Caco-2 (cell line): ENCODE measurements at regions not wholly inside any gene's neighbourhood (a gene's known extent, or its start where the extent isn't known, plus 50 kb on each side); places are given as distances from the start of the nearest gene placed in this dataset.

Source experiments
- BruUV-seq: library from RNA; stranded (reverse); fragments of 400-500 nt; replicated peaks from 2 replicates; lab custom pipeline; 2021; lab: Mats Ljungman, UMichigan
- CTCF ChIA-PET: fragments of 300-600 bp; sonication (Branson Sonifier 250); formaldehyde crosslinking; loops from one replicate; lab custom pipeline; 2022; ENCODE audit warnings: antibody characterized with exemption; lab: Charles Lee
- POLR2A ChIA-PET: fragments of 300-600 bp; sonication (Branson Sonifier 250); formaldehyde crosslinking; loops from one replicate; lab custom pipeline; 2022; ENCODE audit warnings: antibody characterized with exemption; lab: Charles Lee
- DNase-seq, 2 experiments: peaks; one replicate each; pipeline versions ENCODE4 v3.0.0 to v3.0.0-alpha.2; 2020 to 2022
- H3K27me3 ChIP-seq: replicated peaks from 2 replicates; pipeline ENCODE4 v1.6.0; 2011; ENCODE audit warnings: low read length; ENCODE audit not compliant: control insufficient read depth, insufficient read depth
- H3K36me3 ChIP-seq: 2 replicates; pipeline ENCODE4 v1.5.1; 2011; ENCODE audit warnings: low read length; ENCODE audit not compliant: control insufficient read depth, insufficient read depth
- H3K4me1 ChIP-seq: fragments of 250-450 bp; sonication (Bioruptor Pico); 2 replicates; pipeline ENCODE4 v1.5.1; 2020; ENCODE audit warnings: mild to moderate bottlenecking
- H3K4me3 ChIP-seq: 2 replicates; pipeline ENCODE4 v1.5.1; 2011; ENCODE audit warnings: low read depth, mild to moderate bottlenecking, control low read depth, low read length
- H3K9me3 ChIP-seq: fragments of 250-450 bp; sonication (Bioruptor Pico); 2 replicates; pipeline ENCODE4 v1.5.1; 2020; ENCODE audit warnings: mild to moderate bottlenecking, moderate library complexity
- H3K27ac Mint-ChIP-seq: one replicate; pipeline ENCODE4 v1.8.0; 2022; ENCODE audit warnings: mixed read lengths; ENCODE audit not compliant: unreplicated experiment
- H3K27me3 Mint-ChIP-seq: one replicate; pipeline ENCODE4 v1.8.0; 2022; ENCODE audit warnings: mixed read lengths; ENCODE audit not compliant: insufficient read depth, unreplicated experiment
- H3K36me3 Mint-ChIP-seq: one replicate; pipeline ENCODE4 v1.8.0; 2022; ENCODE audit warnings: mild to moderate bottlenecking, mixed read lengths; ENCODE audit not compliant: insufficient read depth, unreplicated experiment
- H3K4me1 Mint-ChIP-seq: one replicate; pipeline ENCODE4 v1.8.0; 2022; ENCODE audit warnings: low read depth, mixed read lengths; ENCODE audit not compliant: unreplicated experiment
- H3K4me3 Mint-ChIP-seq: one replicate; pipeline ENCODE4 v1.8.0; 2022; ENCODE audit warnings: mild to moderate bottlenecking, moderate library complexity, mixed read lengths; ENCODE audit not compliant: unreplicated experiment
- H3K9me3 Mint-ChIP-seq: one replicate; pipeline ENCODE4 v1.8.0; 2022; ENCODE audit warnings: mixed read lengths; ENCODE audit not compliant: unreplicated experiment
- intact Hi-C: fragments of 100-400 bp; cut with micrococcal nuclease; formaldehyde crosslinking; loops from one replicate; pipeline ENCODE4 v1.10.0; 2022; ENCODE audit not compliant: unreplicated experiment
- TF ChIP-seq, protein P1 (sequence below), 2 experiments: fragments of 200-600 bp in 1 of 2; IDR thresholded peaks; 1 replicate in 1 of 2; 2 replicates in 1 of 2; pipeline versions ENCODE4 v1.5.1 to v1.8.0; 2011 to 2022; ENCODE audit warnings: antibody characterized with exemption in 1 of 2, control low read depth in 1 of 2, inconsistent platforms in 1 of 2, low read depth in 1 of 2, low read length in 1 of 2, mild to moderate bottlenecking in 1 of 2, moderate library complexity in 1 of 2; ENCODE audit not compliant: insufficient read depth in 1 of 2, severe bottlenecking in 1 of 2, unreplicated experiment in 1 of 2

- no peaks in the 10 kb centered on the region for H3K27me3 ChIP-seq
- TF ChIP-seq, protein P1, sequence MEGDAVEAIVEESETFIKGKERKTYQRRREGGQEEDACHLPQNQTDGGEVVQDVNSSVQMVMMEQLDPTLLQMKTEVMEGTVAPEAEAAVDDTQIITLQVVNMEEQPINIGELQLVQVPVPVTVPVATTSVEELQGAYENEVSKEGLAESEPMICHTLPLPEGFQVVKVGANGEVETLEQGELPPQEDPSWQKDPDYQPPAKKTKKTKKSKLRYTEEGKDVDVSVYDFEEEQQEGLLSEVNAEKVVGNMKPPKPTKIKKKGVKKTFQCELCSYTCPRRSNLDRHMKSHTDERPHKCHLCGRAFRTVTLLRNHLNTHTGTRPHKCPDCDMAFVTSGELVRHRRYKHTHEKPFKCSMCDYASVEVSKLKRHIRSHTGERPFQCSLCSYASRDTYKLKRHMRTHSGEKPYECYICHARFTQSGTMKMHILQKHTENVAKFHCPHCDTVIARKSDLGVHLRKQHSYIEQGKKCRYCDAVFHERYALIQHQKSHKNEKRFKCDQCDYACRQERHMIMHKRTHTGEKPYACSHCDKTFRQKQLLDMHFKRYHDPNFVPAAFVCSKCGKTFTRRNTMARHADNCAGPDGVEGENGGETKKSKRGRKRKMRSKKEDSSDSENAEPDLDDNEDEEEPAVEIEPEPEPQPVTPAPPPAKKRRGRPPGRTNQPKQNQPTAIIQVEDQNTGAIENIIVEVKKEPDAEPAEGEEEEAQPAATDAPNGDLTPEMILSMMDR (IDR thresholded peaks at IDR 0.05; ENCODE audit: insufficient read depth in 1 of 2, low read depth in 1 of 2, low read length in 1 of 2, severe bottlenecking in 1 of 2, unreplicated experiment in 1 of 2), result no peak
- H3K9me3 ChIP-seq, result no peaks in the 10 kb centered on the region
- POLR2A ChIA-PET, result no interaction called here
- Mint-ChIP-seq H3K27ac (no peak overlapping the region), H3K36me3 (no peaks in the 10 kb centered on the region), H3K4me1 (no peaks in the 10 kb centered on the region), H3K27me3 (peaks cover 7% of the 10 kb centered on the region), H3K4me3 (no peak overlapping the region), H3K9me3 (no peaks in the 10 kb centered on the region)
- H3K36me3 ChIP-seq, result no peaks in the 10 kb centered on the region
- no peaks in the 10 kb centered on the region for H3K4me1 ChIP-seq
- BruUV-seq, result no TSS peak
- no peak for DNase-seq
- intact Hi-C loops, result no loop called here
- CTCF ChIA-PET, result no interaction called here
- no peak overlapping the region for H3K4me3 ChIP-seq
Measured at GRCh38 chr4:14928035-14928434, 74.2 kb upstream of the CPEB2 start.

DNA sequence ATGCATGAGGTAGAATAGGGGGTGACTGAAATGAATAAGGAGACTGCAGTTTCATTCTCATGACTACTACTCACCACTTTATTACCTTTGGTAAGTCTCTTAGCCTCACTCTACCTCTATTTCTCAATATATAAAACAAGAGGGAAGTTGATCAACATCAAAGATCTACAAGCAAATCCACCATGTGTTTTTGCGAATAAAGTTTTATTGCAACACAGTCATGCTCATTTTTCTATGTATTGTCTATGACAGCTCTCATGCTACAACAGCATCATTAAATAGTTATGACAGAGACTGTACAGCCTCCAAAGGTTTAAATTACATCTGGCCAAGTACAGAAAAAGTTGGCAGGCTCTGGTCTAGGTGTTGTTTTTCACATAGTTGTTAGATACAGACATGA is 72.6 kb upstream of the CPEB2 start:
- POLR2A ChIA-PET, result no interaction called here
- Mint-ChIP-seq H3K36me3 (no peaks in the 10 kb centered on the region), H3K27ac (no peak overlapping the region), H3K4me1 (no peaks in the 10 kb centered on the region), H3K4me3 (no peak overlapping the region), H3K9me3 (no peaks in the 10 kb centered on the region), H3K27me3 (peaks cover 7% of the 10 kb centered on the region)
- Histone ChIP-seq H3K4me1 (no peaks in the 10 kb centered on the region), H3K9me3 (no peaks in the 10 kb centered on the region), H3K36me3 (no peaks in the 10 kb centered on the region), H3K27me3 (no peaks in the 10 kb centered on the region), H3K4me3 (no peak overlapping the region)
- TF ChIP-seq, protein P1 (IDR thresholded peaks at IDR 0.05; ENCODE audit: insufficient read depth in 1 of 2, low read depth in 1 of 2, low read length in 1 of 2, severe bottlenecking in 1 of 2, unreplicated experiment in 1 of 2), result no peak
- no peak for DNase-seq
- CTCF ChIA-PET, result no interaction called here
- no TSS peak for BruUV-seq
- intact Hi-C loops, result no loop called here

- H3K36me3 ChIP-seq, result no peaks in the 10 kb centered on the region
- no peaks in the 10 kb centered on the region for H3K27me3 ChIP-seq
- H3K4me3 ChIP-seq, result no peak overlapping the region
- CTCF ChIA-PET, result no interaction called here
- Mint-ChIP-seq H3K9me3 (no peaks in the 10 kb centered on the region), H3K4me3 (no peak overlapping the region), H3K36me3 (no peaks in the 10 kb centered on the region), H3K27me3 (peaks cover 7% of the 10 kb centered on the region), H3K27ac (no peak overlapping the region), H3K4me1 (no peaks in the 10 kb centered on the region)
- no peak for DNase-seq
- POLR2A ChIA-PET, result no interaction called here
- BruUV-seq, result no TSS peak
- intact Hi-C loops, result no loop called here
- H3K4me1 ChIP-seq, result no peaks in the 10 kb centered on the region
- no peaks in the 10 kb centered on the region for H3K9me3 ChIP-seq
- TF ChIP-seq, protein P1 (IDR thresholded peaks at IDR 0.05; ENCODE audit: insufficient read depth in 1 of 2, low read depth in 1 of 2, low read length in 1 of 2, severe bottlenecking in 1 of 2, unreplicated experiment in 1 of 2), result no peak
Measured at GRCh38 chr4:14934704-14935390, 67.4 kb upstream of the CPEB2 start.
